Upper lobe of left lung (tissue), 6 donors: ENCODE measurements at regions not wholly inside any gene's neighbourhood (a gene's known extent, or its start where the extent isn't known, plus 50 kb on each side); places are given as distances from the start of the nearest gene placed in this dataset.

ENCODE experiments used
- ATAC-seq, 2 donors: fragments of 200-7000 bp; cut with Tn5 transposase; one replicate each; pipeline ENCODE4 v1.9.1; 2022; ENCODE audit warnings: mild to moderate bottlenecking in 2 of 2, moderate library complexity in 2 of 2; ENCODE audit not compliant: low FRiP score in 2 of 2
- DNase-seq, 2 donors: peaks; one replicate each; pipeline ENCODE4 v3.0.0-alpha.2; 2019 to 2020
- H3K27ac ChIP-seq, 4 donors: fragments of 200-600 bp; sonication (generic); one replicate each; pipeline ENCODE4 v1.5.1; 2016 to 2019
- H3K27me3 ChIP-seq, 4 donors: fragments of 200-600 bp; sonication (generic); one replicate each; pipeline ENCODE4 v1.5.1; 2017 to 2019
- H3K36me3 ChIP-seq, 4 donors: fragments of 200-600 bp; sonication (generic); one replicate each; pipeline ENCODE4 v1.5.1; 2016 to 2019
- H3K4me1 ChIP-seq, 4 donors: fragments of 200-600 bp; sonication (generic); one replicate each; pipeline ENCODE4 v1.5.1; 2018 to 2019
- H3K4me3 ChIP-seq, 4 donors: fragments of 200-600 bp; sonication (generic); one replicate each; pipeline ENCODE4 v1.5.1; 2017 to 2019; ENCODE audit warnings: mild to moderate bottlenecking in 2 of 4, moderate library complexity in 1 of 4
- H3K9me3 ChIP-seq, 4 donors: fragments of 200-600 bp; sonication (generic); one replicate each; pipeline ENCODE4 v1.5.1; 2018 to 2019
- EP300 ChIP-seq, 4 donors: sonication (generic); formaldehyde crosslinking; IDR thresholded peaks; one replicate each; pipeline ENCODE4 v1.5.1; 2017; ENCODE audit warnings: antibody characterized with exemption in 4 of 4, control low read depth in 2 of 4
- POLR2A ChIP-seq, 4 donors: fragments of 450-650 bp; IDR thresholded peaks; one replicate each; pipeline ENCODE4 v1.5.1; 2016 to 2017; ENCODE audit warnings: antibody characterized with exemption in 4 of 4, mild to moderate bottlenecking in 2 of 4
- POLR2AphosphoS5 ChIP-seq, 2 donors: sonication (generic); formaldehyde crosslinking; IDR thresholded peaks; one replicate each; pipeline ENCODE4 v1.5.1; 2017; ENCODE audit warnings: antibody characterized with exemption in 2 of 2
- WGBS, 2 donors: methylation state at CpG; one replicate each; pipeline ENCODE4 v1.1.5; 2017 to 2018; 5-methylcytosine and 5-hydroxymethylcytosine counted together
- TF ChIP-seq, protein P1 (sequence below), 6 experiments: fragments of 450-650 bp in 4 of 6; fragments of 200-600 bp in 2 of 6; sonication (generic) in 2 of 6; IDR thresholded peaks; one replicate each; pipeline ENCODE4 v1.5.1; 2016 to 2019; ENCODE audit warnings: antibody characterized with exemption in 6 of 6
- donor health status: DM: no; HTN: no; CAD: no; lungs with moderate emphysema.
- donor health status: DM: no; HTN: yes; CAD: no; lungs with severe emphysema.

DNA sequence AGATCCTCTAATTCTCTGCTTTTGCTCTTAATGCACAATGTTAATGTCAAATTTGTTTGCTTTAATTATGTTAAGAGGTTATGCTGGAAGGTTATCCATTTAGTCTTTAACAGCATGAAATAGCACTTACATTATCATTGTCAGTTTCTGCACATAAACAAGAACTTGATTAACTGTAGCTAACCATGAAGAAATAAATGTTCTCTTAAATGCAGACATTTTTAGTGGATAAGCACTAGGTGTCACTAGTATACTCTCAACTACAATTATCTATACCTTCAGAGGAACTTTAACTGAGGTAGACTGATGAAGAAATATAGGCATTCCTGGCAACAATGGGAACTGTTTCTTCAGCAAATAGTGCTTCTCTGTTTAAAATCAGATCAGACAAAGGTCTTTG is 178.8 kb upstream of the CHST9 start:
- no peak for TF ChIP-seq POLR2A (IDR thresholded peaks at IDR 0.05)
- no peak for TF ChIP-seq EP300 (IDR thresholded peaks at IDR 0.05)
- TF ChIP-seq POLR2AphosphoS5 (IDR thresholded peaks at IDR 0.05) = no peak
- TF ChIP-seq, protein P1, sequence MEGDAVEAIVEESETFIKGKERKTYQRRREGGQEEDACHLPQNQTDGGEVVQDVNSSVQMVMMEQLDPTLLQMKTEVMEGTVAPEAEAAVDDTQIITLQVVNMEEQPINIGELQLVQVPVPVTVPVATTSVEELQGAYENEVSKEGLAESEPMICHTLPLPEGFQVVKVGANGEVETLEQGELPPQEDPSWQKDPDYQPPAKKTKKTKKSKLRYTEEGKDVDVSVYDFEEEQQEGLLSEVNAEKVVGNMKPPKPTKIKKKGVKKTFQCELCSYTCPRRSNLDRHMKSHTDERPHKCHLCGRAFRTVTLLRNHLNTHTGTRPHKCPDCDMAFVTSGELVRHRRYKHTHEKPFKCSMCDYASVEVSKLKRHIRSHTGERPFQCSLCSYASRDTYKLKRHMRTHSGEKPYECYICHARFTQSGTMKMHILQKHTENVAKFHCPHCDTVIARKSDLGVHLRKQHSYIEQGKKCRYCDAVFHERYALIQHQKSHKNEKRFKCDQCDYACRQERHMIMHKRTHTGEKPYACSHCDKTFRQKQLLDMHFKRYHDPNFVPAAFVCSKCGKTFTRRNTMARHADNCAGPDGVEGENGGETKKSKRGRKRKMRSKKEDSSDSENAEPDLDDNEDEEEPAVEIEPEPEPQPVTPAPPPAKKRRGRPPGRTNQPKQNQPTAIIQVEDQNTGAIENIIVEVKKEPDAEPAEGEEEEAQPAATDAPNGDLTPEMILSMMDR (IDR thresholded peaks at IDR 0.05) = no peak
- Histone ChIP-seq H3K4me3 (no peak overlapping the region), H3K36me3 (no peaks in the 10 kb centered on the region), H3K4me1 (no peaks in the 10 kb centered on the region), H3K27me3 (no peaks in the 10 kb centered on the region), H3K27ac (no peak overlapping the region), H3K9me3 (no peaks in the 10 kb centered on the region)
- DNase-seq (no peak), ATAC-seq (no peak)

DNA sequence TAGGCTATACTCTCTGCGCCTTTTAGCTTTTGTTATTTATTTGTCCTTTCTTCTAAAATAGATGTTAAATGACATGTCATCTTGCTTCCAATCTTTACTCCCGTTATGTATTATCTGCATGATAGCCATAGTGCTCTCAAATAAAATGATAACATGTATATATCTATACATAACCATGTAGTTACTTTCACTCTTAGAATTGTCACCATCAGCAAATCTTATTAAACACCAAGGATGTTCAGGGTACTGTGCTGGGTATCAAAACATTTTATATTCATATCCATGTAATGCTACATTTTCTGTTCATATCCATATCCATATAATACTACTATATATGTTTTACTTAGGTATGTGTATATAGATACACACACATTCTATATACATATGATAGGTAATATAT is 176.4 kb upstream of the CHST9 start:
- 82 to 92% methylated on average over 2 of the region's 2 CpGs for WGBS, 2 donors
- no peak for DNase-seq

DNA sequence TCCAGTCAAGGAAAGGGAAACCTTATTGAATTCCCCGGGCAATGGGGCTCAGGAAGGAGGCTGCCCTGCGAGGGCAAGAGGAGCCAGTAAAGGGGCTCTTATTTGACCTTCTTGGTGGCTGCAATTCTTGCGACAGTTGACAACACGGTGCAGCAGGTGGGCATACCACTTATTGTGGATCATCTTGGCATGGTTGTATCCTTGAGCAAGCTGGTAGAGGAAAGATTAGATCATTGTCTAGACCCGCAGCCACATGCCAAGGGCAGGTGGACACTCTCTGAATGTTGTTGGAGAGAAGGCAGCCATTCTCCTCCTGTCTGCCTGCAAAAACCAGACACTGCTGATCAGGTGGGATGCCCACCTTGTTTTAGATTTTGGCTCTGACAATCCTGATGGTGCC is 170.2 kb upstream of the CHST9 start:
- H3K4me3 ChIP-seq = no peak overlapping the region
- no peaks in the 10 kb centered on the region for H3K9me3 ChIP-seq
- DNase-seq (no peak), ATAC-seq (no peak)
- no peaks in the 10 kb centered on the region for H3K36me3 ChIP-seq
- H3K27ac ChIP-seq = no peak overlapping the region
- H3K27me3 ChIP-seq = no peaks in the 10 kb centered on the region
- TF ChIP-seq POLR2AphosphoS5 (IDR thresholded peaks at IDR 0.05) = no peak
- TF ChIP-seq POLR2A (IDR thresholded peaks at IDR 0.05) = no peak
- TF ChIP-seq EP300 (IDR thresholded peaks at IDR 0.05) = no peak
- TF ChIP-seq, protein P1 (IDR thresholded peaks at IDR 0.05) = no peak
- no peaks in the 10 kb centered on the region for H3K4me1 ChIP-seq
- WGBS, 2 donors = 75 to 92% methylated on average over 5 of the region's 5 CpGs

More for the DNA sequence above, 176.4 kb upstream of the CHST9 start:
- Histone ChIP-seq H3K4me1 (no peaks in the 10 kb centered on the region), H3K27ac (no peak overlapping the region), H3K27me3 (no peaks in the 10 kb centered on the region), H3K9me3 (no peaks in the 10 kb centered on the region), H3K36me3 (no peaks in the 10 kb centered on the region), H3K4me3 (no peak overlapping the region)
- no peak for ATAC-seq
- TF ChIP-seq POLR2AphosphoS5 (IDR thresholded peaks at IDR 0.05) (no peak), EP300 (IDR thresholded peaks at IDR 0.05) (no peak), POLR2A (IDR thresholded peaks at IDR 0.05) (no peak)
- TF ChIP-seq, protein P1 (IDR thresholded peaks at IDR 0.05) = no peak

DNA sequence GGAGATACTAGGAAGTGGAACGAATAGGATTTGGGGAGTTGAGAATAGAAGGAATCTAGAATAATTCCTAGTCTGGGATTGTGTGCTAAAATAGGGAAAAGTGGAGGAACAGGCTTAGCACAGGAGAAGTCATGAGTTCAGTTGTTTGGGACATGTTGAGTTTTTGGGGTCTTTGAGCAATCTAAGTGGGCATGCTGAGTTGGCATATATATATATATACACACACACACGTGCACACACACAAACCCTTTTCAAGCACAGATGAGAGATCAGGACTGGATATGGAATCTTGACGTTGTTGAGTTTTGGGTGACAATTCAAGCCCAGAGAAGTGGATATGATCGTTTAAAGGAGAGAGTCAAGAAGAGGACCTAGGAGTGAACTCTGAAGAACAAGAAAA is 168.2 kb upstream of the CHST9 start:
- TF ChIP-seq POLR2A (IDR thresholded peaks at IDR 0.05) = no peak
- no peak for TF ChIP-seq EP300 (IDR thresholded peaks at IDR 0.05)
- TF ChIP-seq, protein P1 (IDR thresholded peaks at IDR 0.05) = no peak
- no peak for TF ChIP-seq POLR2AphosphoS5 (IDR thresholded peaks at IDR 0.05)
- no peak for DNase-seq

DNA sequence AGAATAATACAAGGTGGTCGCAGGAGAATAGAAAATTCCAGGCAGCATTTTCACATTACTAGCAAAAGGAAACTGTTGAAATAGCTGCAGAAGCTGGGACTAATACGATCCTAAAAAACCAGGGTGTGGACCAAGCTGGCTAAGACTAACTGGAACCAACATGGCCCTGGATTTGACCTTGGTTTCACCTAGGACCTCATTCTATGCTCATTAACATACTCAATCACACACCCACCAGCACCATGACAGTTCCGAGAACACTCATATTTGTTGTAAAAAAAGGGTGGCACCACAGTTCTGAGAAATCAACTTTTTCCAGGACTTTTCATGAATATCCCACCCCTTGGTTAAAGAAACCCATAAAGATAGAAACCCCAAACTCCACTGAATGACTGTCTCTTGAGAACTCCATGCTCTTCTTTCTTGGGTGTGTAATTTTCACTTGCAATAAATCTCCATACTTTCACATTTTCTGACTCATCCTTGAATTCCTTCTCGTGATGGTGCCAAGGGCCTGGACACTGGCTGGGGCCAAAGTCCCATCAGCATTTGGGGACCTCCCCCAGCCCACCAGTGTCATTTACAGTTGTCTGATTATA is 164.3 kb upstream of the CHST9 start:
- Histone ChIP-seq H3K27me3 (no peaks in the 10 kb centered on the region), H3K36me3 (no peaks in the 10 kb centered on the region), H3K4me3 (no peak overlapping the region), H3K27ac (no peak overlapping the region), H3K9me3 (no peaks in the 10 kb centered on the region), H3K4me1 (no peaks in the 10 kb centered on the region)
- ATAC-seq = no peak
- TF ChIP-seq POLR2A (IDR thresholded peaks at IDR 0.05) (no peak), POLR2AphosphoS5 (IDR thresholded peaks at IDR 0.05) (no peak), EP300 (IDR thresholded peaks at IDR 0.05) (no peak)
- TF ChIP-seq, protein P1 (IDR thresholded peaks at IDR 0.05) = no peak
- 82 to 84% methylated on average over 4 of the region's 4 CpGs for WGBS, 2 donors
- DNase-seq = no peak

More for the DNA sequence above, 168.2 kb upstream of the CHST9 start:
- no peaks in the 10 kb centered on the region for H3K9me3 ChIP-seq
- H3K27ac ChIP-seq = no peak overlapping the region
- no peaks in the 10 kb centered on the region for H3K27me3 ChIP-seq
- no peaks in the 10 kb centered on the region for H3K4me1 ChIP-seq
- H3K4me3 ChIP-seq = no peak overlapping the region
- WGBS, 2 donors = 78 to 85% methylated on average over 4 of the region's 4 CpGs
- ATAC-seq = no peak
- H3K36me3 ChIP-seq = no peaks in the 10 kb centered on the region
